HG02973 (cell line): ENCODE measurements at regions not wholly inside any gene's neighbourhood (a gene's known extent, or its start where the extent isn't known, plus 50 kb on each side); places are given as distances from the start of the nearest gene placed in this dataset.

Experiments used
- ATAC-seq: cut with Tn5 transposase; IDR thresholded peaks from one replicate; pipeline ENCODE4 v1.9.1; 2021; ENCODE audit warnings: moderate library complexity; ENCODE audit not compliant: unreplicated experiment

- ATAC-seq, result no peak
Observed at GRCh38 chrX:131764216-131764615, 220.3 kb downstream of the OR13H1 start.

- no peak for ATAC-seq
Observed at GRCh38 chrX:131778269-131779218, 234.7 kb downstream of the OR13H1 start.

DNA sequence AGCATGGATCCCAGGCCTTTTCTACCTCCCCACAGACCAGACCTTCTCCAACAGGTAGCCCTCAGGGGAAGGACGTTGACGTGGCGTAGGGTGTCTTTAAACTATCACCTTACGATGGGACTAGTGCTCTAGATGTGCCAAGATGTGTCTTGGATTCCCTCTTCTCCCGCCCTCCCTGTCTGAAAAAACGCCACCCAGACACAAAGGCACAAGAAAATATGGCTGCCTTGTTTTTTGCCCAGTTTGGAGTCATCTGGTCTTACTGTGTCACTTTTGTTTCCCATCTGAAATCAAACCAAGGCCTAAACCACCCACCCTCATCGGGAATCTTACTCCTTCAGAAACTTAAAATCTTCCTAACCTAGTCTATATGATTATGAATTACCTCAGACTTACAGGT lies 235.4 kb downstream of the OR13H1 start:
- no peak for ATAC-seq

DNA sequence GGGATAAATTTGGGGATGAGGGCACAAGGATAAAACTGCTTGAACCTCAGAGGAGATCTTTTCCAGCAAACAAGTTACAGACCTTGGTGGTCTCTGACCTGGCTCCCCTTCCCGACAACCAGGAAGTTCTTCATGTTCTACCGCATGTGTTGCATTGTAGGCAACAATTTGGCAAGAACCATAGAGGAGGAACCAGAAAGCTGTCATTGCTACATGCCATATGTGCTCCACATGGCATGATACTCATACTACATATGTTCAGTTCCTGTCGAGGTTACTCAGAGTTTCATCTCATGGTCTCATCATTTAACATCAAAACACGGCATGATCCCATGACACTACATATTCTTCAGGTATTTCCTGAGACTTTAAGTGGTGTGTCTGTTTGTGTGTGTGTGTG lies 235.9 kb downstream of the OR13H1 start:
- ATAC-seq, result no peak

GRCh38 chrX:131782646-131783045 lies 238.8 kb downstream of the OR13H1 start:
- ATAC-seq, result no peak

DNA sequence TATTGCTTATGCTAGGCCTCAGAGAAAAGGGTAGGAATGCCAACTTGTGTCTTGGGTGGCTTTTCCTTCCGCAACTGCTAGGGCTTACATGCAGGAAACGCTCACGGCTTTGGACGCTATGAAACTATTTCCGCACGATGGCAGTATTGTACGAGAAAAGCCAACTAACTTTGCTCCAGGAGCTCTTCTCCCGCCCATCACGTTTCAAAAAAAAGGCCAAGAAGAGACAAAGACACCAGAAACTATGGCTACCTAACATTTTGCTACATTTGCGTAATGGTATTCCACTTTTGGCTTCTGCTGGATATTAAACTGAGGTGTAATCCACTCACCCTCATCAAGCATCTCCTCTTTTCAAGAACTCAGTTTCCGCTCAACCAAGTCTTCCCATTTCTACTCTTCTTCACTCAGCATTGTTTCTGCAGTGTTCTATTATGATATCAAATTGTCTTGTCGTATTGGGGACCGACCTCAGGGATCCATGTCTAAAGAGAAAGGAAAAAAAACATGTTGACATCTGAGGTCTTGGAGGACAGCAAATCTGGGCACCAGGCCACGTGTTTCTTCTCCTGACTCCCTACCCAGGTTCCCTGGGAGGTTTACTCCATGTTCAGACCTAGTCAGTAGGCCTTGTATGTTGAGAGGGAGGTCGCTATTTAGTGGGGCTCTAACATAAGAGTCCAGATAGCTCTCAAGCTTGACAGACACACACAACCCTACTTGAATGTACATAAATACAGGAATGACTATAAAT lies 239.4 kb upstream of the STK26 start:
- ATAC-seq, result no peak

DNA sequence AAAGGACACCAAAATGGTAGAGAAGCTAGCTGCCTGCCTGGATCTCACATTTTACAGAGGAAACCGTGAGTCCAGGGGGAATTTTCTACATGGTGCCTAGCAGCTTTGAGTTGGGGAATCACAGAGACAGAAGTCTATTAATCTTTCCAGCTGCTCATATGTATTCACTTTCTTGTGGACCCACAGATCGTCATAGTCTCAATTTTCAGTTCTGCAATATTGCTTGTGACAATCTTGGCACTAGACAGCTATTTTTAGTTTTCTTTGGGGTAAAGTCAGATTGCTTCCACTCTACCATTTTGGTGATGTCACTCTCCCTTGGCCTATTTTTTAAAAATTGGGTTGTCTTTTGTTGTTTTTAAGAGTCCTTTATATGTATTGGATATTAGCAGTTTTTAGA lies 233.4 kb upstream of the STK26 start:
- ATAC-seq, result no peak

DNA sequence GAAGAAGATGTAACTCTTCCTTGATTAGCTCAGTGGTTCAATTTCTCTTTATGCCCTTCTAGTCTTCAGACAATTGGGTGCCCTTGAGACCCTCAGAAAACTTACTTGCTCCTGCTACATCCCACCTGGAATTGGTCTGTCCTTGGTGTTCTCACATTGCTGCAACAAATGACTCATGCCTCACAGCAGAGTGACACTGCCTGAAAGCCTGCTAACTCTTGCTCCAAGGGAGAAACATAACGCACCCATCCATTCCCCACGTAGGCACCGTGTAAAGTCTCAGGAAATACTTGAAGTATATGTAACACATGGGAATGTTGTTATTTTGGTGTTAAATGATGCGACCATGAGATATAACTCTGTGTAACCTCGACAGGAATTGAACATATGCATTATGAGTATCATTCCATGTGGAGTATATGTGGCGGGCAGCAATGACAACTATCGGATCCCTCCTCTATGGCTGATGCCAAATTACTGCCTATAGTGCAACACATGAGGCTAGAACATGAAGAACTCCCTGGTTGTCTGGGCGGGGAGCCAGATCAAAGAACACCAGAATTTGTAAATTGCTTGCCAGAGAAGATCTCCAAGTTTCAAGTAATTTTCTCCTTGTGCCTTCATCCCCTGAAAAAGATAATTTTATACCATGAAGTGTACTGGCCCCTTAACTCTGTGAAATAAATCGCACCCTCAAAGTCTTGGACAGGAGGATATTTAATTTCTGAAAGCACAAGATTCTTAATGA lies 231.3 kb upstream of the STK26 start:
- ATAC-seq, result no peak

DNA sequence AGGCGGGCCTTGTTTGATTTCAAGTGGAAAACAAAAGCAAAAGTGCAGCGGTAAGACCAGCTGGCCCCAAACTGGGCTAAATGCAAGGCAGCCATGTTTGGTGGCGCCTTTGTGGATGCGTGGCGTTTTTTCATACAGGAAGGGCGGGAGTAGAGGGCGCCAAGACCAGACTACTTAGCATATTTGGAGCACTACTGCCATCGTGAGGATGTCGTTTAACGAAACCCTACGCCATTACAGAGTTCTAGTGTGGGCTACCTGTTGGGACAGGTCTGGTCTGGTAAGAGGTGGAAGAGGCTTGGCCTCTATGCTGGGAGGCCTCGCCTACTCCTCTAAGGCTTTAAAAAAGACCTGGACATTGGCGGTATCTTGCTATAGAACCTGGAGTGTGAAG lies 230.7 kb upstream of the STK26 start:
- ATAC-seq, result no peak

GRCh38 chrX:131792789-131793462 lies 230.2 kb upstream of the STK26 start:
- ATAC-seq, result no peak

- ATAC-seq, result no peak
Observed at GRCh38 chrX:131795442-131796229, 227.5 kb upstream of the STK26 start.

DNA sequence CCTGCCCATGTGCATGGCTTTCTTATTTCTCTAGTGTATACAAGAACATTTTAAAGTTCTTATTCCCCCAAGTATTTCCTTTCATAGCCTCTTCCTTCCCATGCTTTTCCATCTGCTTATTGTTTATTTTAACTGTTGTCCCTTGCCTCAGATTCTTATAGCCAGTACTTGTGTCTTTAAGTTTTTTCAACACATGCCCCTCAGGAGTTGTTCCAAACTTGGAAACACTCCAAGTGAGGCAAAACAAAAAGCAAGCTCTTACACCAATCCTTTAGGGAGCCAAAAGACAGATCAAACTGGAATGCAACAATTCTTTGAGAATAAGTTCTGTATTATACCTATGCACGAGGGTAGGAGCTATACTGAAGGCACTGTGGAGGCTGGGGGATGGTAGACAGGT lies 222.0 kb upstream of the STK26 start:
- no peak for ATAC-seq

GRCh38 chrX:131801911-131802310 lies 221.2 kb upstream of the STK26 start:
- no peak for ATAC-seq

- no peak for ATAC-seq
Observed at GRCh38 chrX:131802836-131803626, 220.1 kb upstream of the STK26 start.

- peak; percentile 89 for ATAC-seq
Observed at GRCh38 chrX:131812847-131813825, 210.0 kb upstream of the STK26 start.

DNA sequence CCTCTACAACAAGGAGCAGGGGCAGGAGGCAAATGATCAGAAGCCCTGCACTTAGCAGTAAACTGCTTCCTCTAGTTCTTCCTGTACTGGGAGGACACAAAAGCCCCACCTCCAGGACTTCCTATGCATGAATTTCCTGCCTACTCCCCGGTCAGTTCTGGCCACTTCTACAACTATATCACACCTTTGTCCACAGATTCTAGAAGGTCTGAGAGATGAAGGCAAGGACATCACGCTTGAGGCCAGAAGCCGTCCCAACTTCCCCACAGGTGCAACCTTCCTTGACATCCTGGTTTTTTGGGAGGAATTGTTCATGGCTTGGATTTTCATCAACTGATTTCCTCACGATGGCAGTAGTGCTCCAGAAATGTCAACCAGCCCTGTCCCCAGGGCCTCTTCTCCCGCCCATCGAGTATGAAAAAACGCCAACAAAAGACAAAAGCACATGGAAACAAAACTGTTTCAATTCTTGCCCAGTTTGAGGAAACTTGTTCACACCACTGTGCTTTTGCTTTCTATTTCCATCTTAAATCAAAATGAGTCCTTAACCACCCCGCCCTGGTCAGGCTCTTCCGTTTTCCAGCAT lies 206.5 kb upstream of the STK26 start:
- peak; percentile 58 for ATAC-seq

- no peak for ATAC-seq
Observed at GRCh38 chrX:131818297-131818936, 204.7 kb upstream of the STK26 start.
